AG10803 (cell line): ENCODE measurements at regions not wholly inside any gene's neighbourhood (a gene's known extent, or its start where the extent isn't known, plus 50 kb on each side); places are given as distances from the start of the nearest gene placed in this dataset.

Experiments
- DNase-seq: peaks from one replicate; pipeline ENCODE4 v3.0.0; 2010; ENCODE audit warnings: low read depth
- H3K4me3 ChIP-seq: 2 replicates; pipeline ENCODE4 v1.5.1; 2011; ENCODE audit warnings: mild to moderate bottlenecking, low read length, control low read depth
- CTCF ChIP-seq: conservative IDR thresholded peaks from 2 replicates; pipeline ENCODE4 v1.5.1; 2011; ENCODE audit warnings: mild to moderate bottlenecking, low read length, control low read depth, inconsistent platforms

GRCh38 chr6:167759912-167760311 lies 66.8 kb upstream of the AFDN start:
- TF ChIP-seq CTCF: no peak
- no peak overlapping the region for H3K4me3 ChIP-seq
- DNase-seq: no peak

- no peak for TF ChIP-seq CTCF
- no peak for DNase-seq
- no peak overlapping the region for H3K4me3 ChIP-seq
These were observed 65.5 kb upstream of the AFDN start for GRCh38 chr6:167760979-167761793.

DNA sequence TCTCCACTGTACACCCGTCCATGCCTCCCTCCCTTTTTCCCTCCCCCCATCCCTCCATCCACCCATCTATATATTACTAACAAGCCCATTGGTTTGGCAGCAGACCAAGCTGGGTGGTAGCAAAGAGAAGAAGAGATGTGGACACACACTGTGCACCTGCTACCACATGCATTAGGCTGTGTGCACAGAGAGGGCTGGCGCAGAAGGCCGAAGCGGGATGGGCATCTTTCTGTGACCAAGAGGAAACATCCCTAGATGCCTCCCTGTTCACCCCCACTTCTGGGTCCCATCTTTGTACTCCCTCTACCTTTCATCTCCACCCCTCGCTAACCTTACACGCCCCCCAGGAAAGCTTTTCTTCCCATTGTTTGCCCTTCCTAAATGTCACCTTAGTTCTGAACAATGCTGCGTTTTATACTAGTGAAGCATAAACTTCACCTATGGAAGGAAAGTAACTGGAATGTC lies 64.9 kb upstream of the AFDN start:
- no peak for DNase-seq
- H3K4me3 ChIP-seq: no peak overlapping the region
- no peak for TF ChIP-seq CTCF

GRCh38 chr6:167762259-167762962 lies 64.3 kb upstream of the AFDN start:
- DNase-seq: no peak
- no peak for TF ChIP-seq CTCF
- no peak overlapping the region for H3K4me3 ChIP-seq

GRCh38 chr6:167763056-167763944 lies 63.4 kb upstream of the AFDN start:
- H3K4me3 ChIP-seq: no peak overlapping the region
- no peak for DNase-seq
- no peak for TF ChIP-seq CTCF

DNA sequence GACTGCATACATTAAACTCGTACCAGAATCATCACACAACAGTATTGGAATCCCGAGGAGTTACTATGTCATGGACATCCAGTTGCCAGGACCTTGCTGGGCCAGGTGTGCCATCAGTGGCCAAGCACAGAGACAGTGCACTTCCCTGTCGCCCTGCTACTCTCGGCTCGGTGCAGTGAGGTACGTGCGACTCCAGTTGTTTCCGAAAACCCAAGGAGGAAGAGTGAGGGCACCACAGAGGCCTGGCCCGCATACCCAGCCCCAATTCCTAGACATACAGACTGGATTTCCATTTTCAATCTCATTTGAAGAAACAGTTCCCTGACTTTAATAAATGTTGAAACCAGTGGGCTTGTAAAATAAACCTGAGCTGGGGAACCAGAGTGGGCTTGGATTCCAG lies 62.5 kb upstream of the AFDN start:
- DNase-seq: no peak
- TF ChIP-seq CTCF: no peak
- H3K4me3 ChIP-seq: no peak overlapping the region
